SH-SY5Y (cell line): ENCODE measurements at regions not wholly inside any gene's neighbourhood (a gene's known extent, or its start where the extent isn't known, plus 50 kb on each side); places are given as distances from the start of the nearest gene placed in this dataset.

Experiments
- GATA2 ChIP-seq: IDR thresholded peaks from 2 replicates; pipeline ENCODE4 v1.6.1; 2011; ENCODE audit warnings: mild to moderate bottlenecking, low read depth, low read length
- GATA3 ChIP-seq: IDR thresholded peaks from 2 replicates; pipeline ENCODE4 v1.6.1; 2011; ENCODE audit warnings: low read depth, mild to moderate bottlenecking, low read length, moderate library complexity

DNA sequence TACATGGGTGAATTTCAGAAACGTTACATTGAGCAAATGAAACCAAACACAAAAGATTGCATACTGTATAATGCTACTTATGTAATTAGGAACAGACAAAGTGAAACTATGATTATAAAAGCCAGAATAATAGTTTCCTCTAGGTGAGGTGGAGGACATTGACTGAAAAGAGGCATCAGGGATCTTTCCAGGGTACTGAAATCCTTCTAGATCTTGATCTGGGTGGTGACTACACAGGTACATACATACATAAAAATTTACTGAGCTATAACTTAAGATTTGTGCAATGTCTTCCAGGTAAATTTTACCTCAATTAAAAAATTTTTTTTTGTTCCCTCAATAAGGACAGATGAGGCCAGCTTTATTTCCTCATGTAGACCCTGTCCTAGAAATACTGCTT lies 665.6 kb upstream of the UBE2E2 start:
- no peak for TF ChIP-seq GATA3
- no peak for TF ChIP-seq GATA2
